Neural cell (in vitro differentiated cells): ENCODE measurements at regions not wholly inside any gene's neighbourhood (a gene's known extent, or its start where the extent isn't known, plus 50 kb on each side); places are given as distances from the start of the nearest gene placed in this dataset.

Experiments used
- H2AFZ ChIP-seq: fragments of 200-600, 300-800 bp; sonication (generic), shearing (Covaris generic); 2 replicates; pipeline ENCODE4 v1.6.0; 2014; ENCODE audit warnings: low read depth, mild to moderate bottlenecking, antibody characterized with exemption, low read length, moderate library complexity
- H3F3A ChIP-seq: fragments of 200-600 bp; shearing (Covaris generic); 2 replicates; pipeline ENCODE4 v1.6.1; 2016; ENCODE audit warnings: mild to moderate bottlenecking, moderate library complexity, mixed read lengths, antibody characterized with exemption, low read length; ENCODE audit not compliant: insufficient read depth, poor library complexity, severe bottlenecking
- H3K27ac ChIP-seq: fragments of 200-600, 300-800 bp; sonication (generic), shearing (Covaris generic); 2 replicates; pipeline ENCODE4 v1.5.1; 2014; ENCODE audit warnings: mild to moderate bottlenecking, low read length, moderate library complexity
- H3K27me3 ChIP-seq: fragments of 300-800, 200-600 bp; sonication (generic), shearing (Covaris generic); 2 replicates; pipeline ENCODE4 v1.6.0; 2014; ENCODE audit warnings: mild to moderate bottlenecking, low read depth, low read length, moderate library complexity; ENCODE audit not compliant: insufficient read depth
- H3K36me3 ChIP-seq: fragments of 300-800, 200-600 bp; sonication (generic), shearing (Covaris generic); 2 replicates; pipeline ENCODE4 v1.5.1; 2014; ENCODE audit warnings: mild to moderate bottlenecking, antibody characterized with exemption, low read length, moderate library complexity; ENCODE audit not compliant: insufficient read depth
- H3K4me2 ChIP-seq: fragments of 300-800, 200-600 bp; sonication (generic), shearing (Covaris generic); 2 replicates; pipeline ENCODE4 v1.6.0; 2014; ENCODE audit warnings: mild to moderate bottlenecking, low read length
- H3K4me3 ChIP-seq: fragments of 300-800, 200-600 bp; sonication (generic), shearing (Covaris generic); 2 replicates; pipeline ENCODE4 v1.5.1; 2014; ENCODE audit warnings: mild to moderate bottlenecking, low read length, moderate library complexity
- H3K79me2 ChIP-seq: fragments of 200-600 bp; shearing (Covaris generic); replicated peaks from 2 replicates; pipeline ENCODE4 v1.6.0; 2014; ENCODE audit warnings: mild to moderate bottlenecking, low read length, moderate library complexity; ENCODE audit not compliant: insufficient read depth
- H3K9ac ChIP-seq: fragments of 300-800, 200-600 bp; sonication (generic), shearing (Covaris generic); 2 replicates; pipeline ENCODE4 v1.6.1; 2016; ENCODE audit warnings: mild to moderate bottlenecking, low read length, mixed read lengths
- H3K9me2 ChIP-seq: fragments of 200-600 bp; shearing (Covaris generic); 2 replicates; pipeline ENCODE4 v1.6.1; 2016; ENCODE audit warnings: mild to moderate bottlenecking, low read length, mixed read lengths; ENCODE audit not compliant: insufficient read depth
- H3K9me3 ChIP-seq: fragments of 200-600, 300-800 bp; sonication (generic), shearing (Covaris generic); 2 replicates; pipeline ENCODE4 v1.6.1; 2016; ENCODE audit warnings: mild to moderate bottlenecking, mixed run types, low read length, moderate library complexity, mixed read lengths
- H4K20me1 ChIP-seq: fragments of 200-600 bp; shearing (Covaris generic); 2 replicates; pipeline ENCODE4 v1.6.1; 2016; ENCODE audit warnings: mild to moderate bottlenecking, mixed run types; ENCODE audit not compliant: insufficient read depth
- EP300 ChIP-seq: fragments of 450-650 bp; conservative IDR thresholded peaks from 2 replicates; pipeline ENCODE4 v1.6.1; 2014; ENCODE audit warnings: antibody characterized with exemption, mild to moderate bottlenecking, moderate library complexity; ENCODE audit not compliant: poor library complexity, severe bottlenecking
- EZH2 ChIP-seq: fragments of 200-600, 300-800 bp; shearing (Covaris generic), sonication (generic); IDR thresholded peaks from 2 replicates; pipeline ENCODE4 v1.6.1; 2014; ENCODE audit warnings: antibody characterized with exemption, low read length, borderline replicate concordance, mild to moderate bottlenecking; ENCODE audit not compliant: insufficient read depth, poor library complexity, severe bottlenecking
- MXI1 ChIP-seq: fragments of 450-650 bp; conservative IDR thresholded peaks from 2 replicates; pipeline ENCODE4 v1.6.1; 2014; ENCODE audit warnings: antibody characterized with exemption, mild to moderate bottlenecking; ENCODE audit not compliant: poor library complexity, severe bottlenecking
- POLR2AphosphoS5 ChIP-seq: IDR thresholded peaks from 2 replicates; pipeline ENCODE4 v1.6.1; 2012
- RAD21 ChIP-seq: fragments of 450-650 bp; conservative IDR thresholded peaks from 2 replicates; pipeline ENCODE4 v1.6.1; 2014; ENCODE audit warnings: antibody characterized with exemption, mild to moderate bottlenecking, moderate library complexity
- REST ChIP-seq: IDR thresholded peaks from 2 replicates; pipeline ENCODE4 v1.6.1; 2012; ENCODE audit warnings: borderline replicate concordance
- SMC3 ChIP-seq: fragments of 450-650 bp; conservative IDR thresholded peaks from 2 replicates; pipeline ENCODE4 v1.6.1; 2014; ENCODE audit warnings: antibody characterized with exemption, mild to moderate bottlenecking, moderate library complexity; ENCODE audit not compliant: poor library complexity
- TAF1 ChIP-seq: IDR thresholded peaks from 2 replicates; pipeline ENCODE4 v1.6.1; 2012; ENCODE audit warnings: low read depth
- TF ChIP-seq, protein P1 (sequence below): fragments of 450-650 bp; IDR thresholded peaks from 2 replicates; pipeline ENCODE4 v1.5.1; 2014; ENCODE audit warnings: antibody characterized with exemption, mild to moderate bottlenecking, moderate library complexity; ENCODE audit not compliant: poor library complexity, severe bottlenecking

DNA sequence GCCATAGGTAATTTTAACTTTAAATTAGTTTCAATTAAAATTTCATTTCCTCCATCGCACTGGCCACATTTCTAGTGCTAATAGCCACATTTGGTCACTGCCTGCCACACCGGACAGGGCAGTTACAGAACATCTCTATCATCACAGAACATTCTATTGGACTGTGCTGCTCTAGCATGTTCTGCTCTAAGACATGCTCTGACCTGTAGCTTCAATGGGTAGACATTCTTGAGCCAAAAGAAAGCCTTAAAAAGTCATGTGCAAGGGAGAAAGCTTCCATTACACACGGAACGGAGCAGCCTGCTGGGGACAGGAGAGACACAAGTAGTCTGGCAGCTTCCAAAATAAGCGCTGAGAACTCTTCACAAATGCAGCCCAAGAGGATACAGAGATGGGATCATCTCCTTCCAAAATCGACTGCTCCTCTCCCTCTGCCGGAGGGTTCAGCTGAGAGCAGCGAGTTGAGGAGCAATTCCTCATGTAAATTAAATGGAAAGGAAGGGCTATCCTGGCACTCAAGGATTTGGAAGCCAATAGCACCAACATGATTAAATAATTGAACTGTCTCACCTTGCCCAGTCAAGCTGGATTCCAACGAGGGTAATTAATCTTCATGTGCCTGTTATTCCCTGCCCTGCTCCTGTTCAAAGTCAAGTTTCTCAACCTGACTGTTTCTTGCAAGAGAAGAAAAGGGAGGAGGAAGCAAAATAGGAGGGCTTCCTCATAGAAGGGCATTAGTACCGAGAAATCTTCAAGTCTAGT is 336.4 kb upstream of the NOCT start:
- H3K36me3 ChIP-seq, result no peaks in the 10 kb centered on the region
- no peak overlapping the region for H3K27ac ChIP-seq
- H3F3A ChIP-seq, result no peaks in the 10 kb centered on the region
- no peaks in the 10 kb centered on the region for H3K27me3 ChIP-seq
- H4K20me1 ChIP-seq, result no peaks in the 10 kb centered on the region
- H2AFZ ChIP-seq, result no peak overlapping the region
- no peaks in the 10 kb centered on the region for H3K79me2 ChIP-seq
- no peaks in the 10 kb centered on the region for H3K9me3 ChIP-seq
- no peak for TF ChIP-seq SMC3
- TF ChIP-seq, protein P1, sequence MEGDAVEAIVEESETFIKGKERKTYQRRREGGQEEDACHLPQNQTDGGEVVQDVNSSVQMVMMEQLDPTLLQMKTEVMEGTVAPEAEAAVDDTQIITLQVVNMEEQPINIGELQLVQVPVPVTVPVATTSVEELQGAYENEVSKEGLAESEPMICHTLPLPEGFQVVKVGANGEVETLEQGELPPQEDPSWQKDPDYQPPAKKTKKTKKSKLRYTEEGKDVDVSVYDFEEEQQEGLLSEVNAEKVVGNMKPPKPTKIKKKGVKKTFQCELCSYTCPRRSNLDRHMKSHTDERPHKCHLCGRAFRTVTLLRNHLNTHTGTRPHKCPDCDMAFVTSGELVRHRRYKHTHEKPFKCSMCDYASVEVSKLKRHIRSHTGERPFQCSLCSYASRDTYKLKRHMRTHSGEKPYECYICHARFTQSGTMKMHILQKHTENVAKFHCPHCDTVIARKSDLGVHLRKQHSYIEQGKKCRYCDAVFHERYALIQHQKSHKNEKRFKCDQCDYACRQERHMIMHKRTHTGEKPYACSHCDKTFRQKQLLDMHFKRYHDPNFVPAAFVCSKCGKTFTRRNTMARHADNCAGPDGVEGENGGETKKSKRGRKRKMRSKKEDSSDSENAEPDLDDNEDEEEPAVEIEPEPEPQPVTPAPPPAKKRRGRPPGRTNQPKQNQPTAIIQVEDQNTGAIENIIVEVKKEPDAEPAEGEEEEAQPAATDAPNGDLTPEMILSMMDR, result no peak
- no peak for TF ChIP-seq MXI1
- TF ChIP-seq EP300, result no peak
- no peak for TF ChIP-seq RAD21
- TF ChIP-seq POLR2AphosphoS5, result no peak
- TF ChIP-seq TAF1, result no peak
- TF ChIP-seq EZH2, result no peak
- no peak for TF ChIP-seq REST
- no peaks in the 10 kb centered on the region for H3K9me2 ChIP-seq
- H3K9ac ChIP-seq, result no peak overlapping the region
- H3K4me3 ChIP-seq, result no peak overlapping the region
- no peak overlapping the region for H3K4me2 ChIP-seq

DNA sequence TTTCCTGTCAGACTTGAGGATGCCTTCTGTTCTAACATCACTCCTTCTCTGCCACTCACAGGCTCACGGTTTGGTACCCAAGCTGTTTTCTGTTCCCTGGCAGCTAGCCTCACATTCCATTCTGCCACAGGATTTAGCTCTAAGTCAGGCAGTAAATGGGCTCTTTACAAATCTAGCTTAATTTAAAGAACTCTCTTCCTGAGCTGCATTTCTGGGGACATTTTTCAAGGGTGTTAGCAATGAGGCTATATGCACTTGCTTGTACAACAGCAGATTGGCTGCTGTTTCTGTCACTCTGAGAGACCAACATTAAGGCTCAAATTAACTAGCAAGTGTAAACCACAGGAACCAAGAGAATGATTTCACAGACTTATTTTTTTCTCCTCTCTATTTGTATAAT is 337.8 kb upstream of the NOCT start:
- Histone ChIP-seq H3K9me2 (no peaks in the 10 kb centered on the region), H3K9ac (no peak overlapping the region), H3K9me3 (no peaks in the 10 kb centered on the region), H3F3A (no peaks in the 10 kb centered on the region), H3K27me3 (no peaks in the 10 kb centered on the region), H4K20me1 (no peaks in the 10 kb centered on the region), H3K36me3 (no peaks in the 10 kb centered on the region), H3K4me3 (no peak overlapping the region), H3K79me2 (no peaks in the 10 kb centered on the region), H3K27ac (no peak overlapping the region), H2AFZ (no peak overlapping the region), H3K4me2 (no peak overlapping the region)
- no peak for TF ChIP-seq RAD21
- no peak for TF ChIP-seq TAF1
- no peak for TF ChIP-seq EZH2
